ENCODE measurements at regions not wholly inside any gene's neighbourhood (a gene's known extent, or its start where the extent isn't known, plus 50 kb on each side); places are given as distances from the start of the nearest gene placed in this dataset.

- no peak overlapping the region for H3K4me3 ChIP-seq (ENCODE audit: low read length in 2 of 2)
- no peaks in the 10 kb centered on the region for H3K4me1 ChIP-seq (ENCODE audit: insufficient read depth, low read length)
- intact Hi-C loops (cut with micrococcal nuclease), result no loop called here
- CTCF ChIA-PET (ENCODE audit: partially characterized antibody), result no interaction called here
- POLR2A ChIA-PET (ENCODE audit: partially characterized antibody), result no interaction called here
- Mint-ChIP-seq H3K27ac (no peak overlapping the region), H3K27me3 (no peaks in the 10 kb centered on the region), H3K36me3 (no peaks in the 10 kb centered on the region), H3K4me3 (no peak overlapping the region), H3K4me1 (no peaks in the 10 kb centered on the region), H3K9me3 (peaks cover 0 to 17% (median 5%) of the 10 kb centered on the region in 8 donors)
- no peaks in the 10 kb centered on the region for H3K27me3 ChIP-seq (ENCODE audit: insufficient read depth, low read length)
- DNase-seq, result no peak
- no peak overlapping the region for H3K27ac ChIP-seq (ENCODE audit: low read depth, low read length)
- peaks cover 0 to 5% of the 10 kb centered on the region in 2 donors for H3K9me3 ChIP-seq (ENCODE audit: control insufficient read depth in 1 of 2, low read length in 2 of 2)
- no peaks in the 10 kb centered on the region for H3K36me3 ChIP-seq (ENCODE audit: insufficient read depth, low read length)
These were observed 833.0 kb downstream of the EPHA7 start for GRCh38 chr6:92586236-92586977.

GRCh38 chr6:92582211-92582610, 837.1 kb downstream of the EPHA7 start:
- no peak for DNase-seq
- Histone ChIP-seq H3K36me3 (ENCODE audit: insufficient read depth, low read length) (no peaks in the 10 kb centered on the region), H3K27ac (ENCODE audit: low read depth, low read length) (no peak overlapping the region), H3K27me3 (ENCODE audit: insufficient read depth, low read length) (no peaks in the 10 kb centered on the region), H3K9me3 (ENCODE audit: control insufficient read depth in 1 of 2, low read length in 2 of 2) (no peaks in the 10 kb centered on the region), H3K4me3 (ENCODE audit: low read length in 2 of 2) (no peak overlapping the region), H3K4me1 (ENCODE audit: insufficient read depth, low read length) (no peaks in the 10 kb centered on the region)
- no peak overlapping the region for H3K4me3 Mint-ChIP-seq
- H3K4me1 Mint-ChIP-seq, result no peaks in the 10 kb centered on the region
- POLR2A ChIA-PET (ENCODE audit: partially characterized antibody), result no interaction called here
- intact Hi-C loops (cut with micrococcal nuclease), result no loop called here
- peaks cover 2 to 39% (median 12%) of the 10 kb centered on the region in 8 donors for H3K9me3 Mint-ChIP-seq
- H3K27me3 Mint-ChIP-seq, result no peaks in the 10 kb centered on the region
- no peak overlapping the region for H3K27ac Mint-ChIP-seq
- H3K36me3 Mint-ChIP-seq, result no peaks in the 10 kb centered on the region
- CTCF ChIA-PET (ENCODE audit: partially characterized antibody), result no interaction called here

- no peak overlapping the region for H3K27ac Mint-ChIP-seq
- no peaks in the 10 kb centered on the region for H3K27me3 Mint-ChIP-seq
- H3K9me3 ChIP-seq (ENCODE audit: control insufficient read depth in 1 of 2, low read length in 2 of 2), result no peaks in the 10 kb centered on the region
- POLR2A ChIA-PET (ENCODE audit: partially characterized antibody), result no interaction called here
- no peaks in the 10 kb centered on the region for H3K4me1 ChIP-seq (ENCODE audit: insufficient read depth, low read length)
- H3K27me3 ChIP-seq (ENCODE audit: insufficient read depth, low read length), result no peaks in the 10 kb centered on the region
- intact Hi-C loops (cut with micrococcal nuclease), result no loop called here
- H3K9me3 Mint-ChIP-seq, result peaks cover 5 to 35% (median 10%) of the 10 kb centered on the region in 8 donors
- no peaks in the 10 kb centered on the region for H3K36me3 ChIP-seq (ENCODE audit: insufficient read depth, low read length)
- peak in 1 of 5 donors; percentile 36 for DNase-seq
- no peak overlapping the region for H3K4me3 ChIP-seq (ENCODE audit: low read length in 2 of 2)
- no peaks in the 10 kb centered on the region for H3K4me1 Mint-ChIP-seq
- H3K4me3 Mint-ChIP-seq, result no peak overlapping the region
- no peak overlapping the region for H3K27ac ChIP-seq (ENCODE audit: low read depth, low read length)
- CTCF ChIA-PET (ENCODE audit: partially characterized antibody), result no interaction called here
- no peaks in the 10 kb centered on the region for H3K36me3 Mint-ChIP-seq
These were observed 842.2 kb downstream of the EPHA7 start for GRCh38 chr6:92577077-92577719.

- Mint-ChIP-seq H3K4me1 (no peaks in the 10 kb centered on the region), H3K36me3 (no peaks in the 10 kb centered on the region), H3K4me3 (no peak overlapping the region), H3K9me3 (peaks cover 0 to 21% (median 3%) of the 10 kb centered on the region in 8 donors), H3K27ac (no peak overlapping the region), H3K27me3 (no peaks in the 10 kb centered on the region)
- POLR2A ChIA-PET (ENCODE audit: partially characterized antibody), result no interaction called here
- no peak for DNase-seq
- intact Hi-C loops (cut with micrococcal nuclease), result no loop called here
- H3K4me1 ChIP-seq (ENCODE audit: insufficient read depth, low read length), result no peaks in the 10 kb centered on the region
- no peaks in the 10 kb centered on the region for H3K9me3 ChIP-seq (ENCODE audit: control insufficient read depth in 1 of 2, low read length in 2 of 2)
- no peaks in the 10 kb centered on the region for H3K36me3 ChIP-seq (ENCODE audit: insufficient read depth, low read length)
- no peak overlapping the region for H3K4me3 ChIP-seq (ENCODE audit: low read length in 2 of 2)
- no peak overlapping the region for H3K27ac ChIP-seq (ENCODE audit: low read depth, low read length)
- no peaks in the 10 kb centered on the region for H3K27me3 ChIP-seq (ENCODE audit: insufficient read depth, low read length)
- CTCF ChIA-PET (ENCODE audit: partially characterized antibody), result no interaction called here
These were observed 850.8 kb downstream of the EPHA7 start for GRCh38 chr6:92568541-92568940.

- H3K27me3 ChIP-seq (ENCODE audit: insufficient read depth, low read length), result no peaks in the 10 kb centered on the region
- H3K27me3 Mint-ChIP-seq, result no peaks in the 10 kb centered on the region
- intact Hi-C loops (cut with micrococcal nuclease), result no loop called here
- no peak for DNase-seq
- H3K36me3 Mint-ChIP-seq, result no peaks in the 10 kb centered on the region
- ChIA-PET POLR2A (ENCODE audit: partially characterized antibody) (no interaction called here), CTCF (ENCODE audit: partially characterized antibody) (no interaction called here)
- no peaks in the 10 kb centered on the region for H3K36me3 ChIP-seq (ENCODE audit: insufficient read depth, low read length)
- H3K4me1 Mint-ChIP-seq, result no peaks in the 10 kb centered on the region
- H3K4me3 ChIP-seq (ENCODE audit: low read length in 2 of 2), result no peak overlapping the region
- no peaks in the 10 kb centered on the region for H3K4me1 ChIP-seq (ENCODE audit: insufficient read depth, low read length)
- H3K4me3 Mint-ChIP-seq, result no peak overlapping the region
- H3K27ac Mint-ChIP-seq, result no peak overlapping the region
- no peaks in the 10 kb centered on the region for H3K9me3 ChIP-seq (ENCODE audit: control insufficient read depth in 1 of 2, low read length in 2 of 2)
- H3K9me3 Mint-ChIP-seq, result peaks cover 0 to 18% (median 4%) of the 10 kb centered on the region in 8 donors
- H3K27ac ChIP-seq (ENCODE audit: low read depth, low read length), result no peak overlapping the region
These were observed 852.7 kb downstream of the EPHA7 start for GRCh38 chr6:92566632-92567031.

GRCh38 chr6:92564376-92564775, 855.0 kb downstream of the EPHA7 start:
- POLR2A ChIA-PET (ENCODE audit: partially characterized antibody), result no interaction called here
- no peak overlapping the region for H3K4me3 Mint-ChIP-seq
- no peak overlapping the region for H3K27ac Mint-ChIP-seq
- Histone ChIP-seq H3K27me3 (ENCODE audit: insufficient read depth, low read length) (no peaks in the 10 kb centered on the region), H3K4me1 (ENCODE audit: insufficient read depth, low read length) (no peaks in the 10 kb centered on the region), H3K36me3 (ENCODE audit: insufficient read depth, low read length) (no peaks in the 10 kb centered on the region), H3K4me3 (ENCODE audit: low read length in 2 of 2) (no peak overlapping the region), H3K27ac (ENCODE audit: low read depth, low read length) (no peak overlapping the region), H3K9me3 (ENCODE audit: control insufficient read depth in 1 of 2, low read length in 2 of 2) (peaks cover 0 to 3% of the 10 kb centered on the region in 2 donors)
- intact Hi-C loops (cut with micrococcal nuclease), result no loop called here
- peaks cover 0 to 18% (median 6%) of the 10 kb centered on the region in 8 donors for H3K9me3 Mint-ChIP-seq
- no peaks in the 10 kb centered on the region for H3K4me1 Mint-ChIP-seq
- no peaks in the 10 kb centered on the region for H3K36me3 Mint-ChIP-seq
- DNase-seq, result no peak
- no peaks in the 10 kb centered on the region for H3K27me3 Mint-ChIP-seq
- CTCF ChIA-PET (ENCODE audit: partially characterized antibody), result no interaction called here

GRCh38 chr6:92559611-92560010, 859.7 kb downstream of the EPHA7 start:
- ChIA-PET CTCF (ENCODE audit: partially characterized antibody) (no interaction called here), POLR2A (ENCODE audit: partially characterized antibody) (no interaction called here)
- peaks cover 0 to 8% (median 5%) of the 10 kb centered on the region in 8 donors for H3K9me3 Mint-ChIP-seq
- intact Hi-C loops (cut with micrococcal nuclease), result no loop called here
- Histone ChIP-seq H3K27me3 (ENCODE audit: insufficient read depth, low read length) (no peaks in the 10 kb centered on the region), H3K9me3 (ENCODE audit: control insufficient read depth in 1 of 2, low read length in 2 of 2) (peaks cover 0 to 3% of the 10 kb centered on the region in 2 donors), H3K4me3 (ENCODE audit: low read length in 2 of 2) (no peak overlapping the region), H3K4me1 (ENCODE audit: insufficient read depth, low read length) (no peaks in the 10 kb centered on the region), H3K27ac (ENCODE audit: low read depth, low read length) (no peak overlapping the region), H3K36me3 (ENCODE audit: insufficient read depth, low read length) (no peaks in the 10 kb centered on the region)
- H3K4me1 Mint-ChIP-seq, result no peaks in the 10 kb centered on the region
- H3K27me3 Mint-ChIP-seq, result no peaks in the 10 kb centered on the region
- no peaks in the 10 kb centered on the region for H3K36me3 Mint-ChIP-seq
- DNase-seq, result no peak
- H3K4me3 Mint-ChIP-seq, result no peak overlapping the region
- no peak overlapping the region for H3K27ac Mint-ChIP-seq
